Endothelial cell of umbilical vein (primary cell): ENCODE measurements at regions not wholly inside any gene's neighbourhood (a gene's known extent, or its start where the extent isn't known, plus 50 kb on each side); places are given as distances from the start of the nearest gene placed in this dataset.
"Not testable (repeated sequence)": the region's sequence is repeated elsewhere in the genome, so short reads cannot be mapped to it uniquely, and the experiment has no call there.

Experiments used
- CTCF ChIP-seq, 2 donors: IDR thresholded peaks; 1 replicate in 1 of 2; 2 replicates in 1 of 2; pipeline ENCODE4 v1.5.1; 2011; ENCODE audit warnings: low read length in 2 of 2, mild to moderate bottlenecking in 2 of 2, moderate library complexity in 2 of 2, control low read depth in 1 of 2, inconsistent platforms in 1 of 2, low read depth in 1 of 2; ENCODE audit not compliant: insufficient read depth in 1 of 2; ENCODE audit errors: extremely low read depth in 1 of 2
- EZH2 ChIP-seq: IDR thresholded peaks from 2 replicates; pipeline ENCODE4 v1.6.1; 2012; ENCODE audit warnings: borderline replicate concordance, low read depth, mild to moderate bottlenecking, moderate library complexity, low read length, inconsistent platforms; ENCODE audit not compliant: severe bottlenecking
- FOS ChIP-seq: IDR thresholded peaks from 2 replicates; pipeline ENCODE4 v1.6.1; 2011; ENCODE audit warnings: mild to moderate bottlenecking, low read length, moderate library complexity, borderline replicate concordance; ENCODE audit not compliant: insufficient read depth
- GATA2 ChIP-seq: IDR thresholded peaks from 2 replicates; pipeline ENCODE4 v1.7.0; 2011; ENCODE audit warnings: low read depth, mild to moderate bottlenecking, moderate library complexity, mixed read lengths, low read length; ENCODE audit not compliant: insufficient read length, insufficient read depth
- JUN ChIP-seq: IDR thresholded peaks from 2 replicates; pipeline ENCODE4 v1.6.1; 2011; ENCODE audit warnings: borderline replicate concordance, low read depth; ENCODE audit not compliant: insufficient read length, insufficient read depth
- MYC ChIP-seq: IDR thresholded peaks from one replicate; pipeline ENCODE4 v1.6.1; 2011; ENCODE audit warnings: mild to moderate bottlenecking, low read depth, low read length
- POLR2A ChIP-seq: IDR thresholded peaks from 2 replicates; pipeline ENCODE4 v1.6.1; 2012; ENCODE audit warnings: low read depth, mild to moderate bottlenecking, control low read depth, low read length
- POLR2AphosphoS5 ChIP-seq: IDR thresholded peaks from 2 replicates; pipeline ENCODE4 v1.6.1; 2012; ENCODE audit warnings: low read depth, mild to moderate bottlenecking, control low read depth, low read length, moderate library complexity; ENCODE audit not compliant: insufficient read depth

GRCh38 chr2:242104202-242104956, 234.8 kb downstream of the RTP5 start:
- not testable (repeated sequence) for TF ChIP-seq CTCF (IDR thresholded peaks at IDR 0.05; ENCODE audit: extremely low read depth in 1 of 2, insufficient read depth in 1 of 2, low read depth in 1 of 2, low read length in 2 of 2); FOS; POLR2A; POLR2AphosphoS5; JUN; MYC; EZH2; GATA2
